Suprapubic skin (tissue), 4 donors: ENCODE measurements at regions not wholly inside any gene's neighbourhood (a gene's known extent, or its start where the extent isn't known, plus 50 kb on each side); places are given as distances from the start of the nearest gene placed in this dataset.

Experiments used
- DNase-seq, 2 donors: peaks; one replicate each; pipeline ENCODE4 v3.0.0-alpha.2; 2019; ENCODE audit warnings: low spot score in 2 of 2
- H3K27ac ChIP-seq: fragments of 200-600 bp; sonication (generic); one replicate; pipeline ENCODE4 v1.5.1; 2019
- H3K27me3 ChIP-seq: fragments of 200-600 bp; sonication (generic); one replicate; pipeline ENCODE4 v1.5.1; 2019
- H3K36me3 ChIP-seq: fragments of 200-600 bp; sonication (generic); one replicate; pipeline ENCODE4 v1.5.1; 2019
- H3K4me1 ChIP-seq: fragments of 200-600 bp; sonication (generic); one replicate; pipeline ENCODE4 v1.5.1; 2019
- H3K4me3 ChIP-seq: fragments of 200-600 bp; sonication (generic); one replicate; pipeline ENCODE4 v1.5.1; 2019; ENCODE audit warnings: mild to moderate bottlenecking
- H3K9me3 ChIP-seq: fragments of 200-600 bp; sonication (generic); one replicate; pipeline ENCODE4 v1.5.1; 2019
- EP300 ChIP-seq: sonication (generic); formaldehyde crosslinking; IDR thresholded peaks from one replicate; pipeline ENCODE4 v1.6.1; 2017; ENCODE audit warnings: antibody characterized with exemption
- POLR2A ChIP-seq, 2 donors: fragments of 450-650 bp; IDR thresholded peaks; one replicate each; pipeline ENCODE4 v1.6.1; 2017; ENCODE audit warnings: antibody characterized with exemption in 2 of 2, mild to moderate bottlenecking in 2 of 2, moderate library complexity in 2 of 2
- POLR2AphosphoS5 ChIP-seq, 3 donors: sonication (generic); formaldehyde crosslinking; IDR thresholded peaks; one replicate each; pipeline ENCODE4 v1.6.1; 2017; ENCODE audit warnings: antibody characterized with exemption in 3 of 3
- WGBS: methylation state at CpG from one replicate; pipeline ENCODE4 v1.1.5; 2018; 5-methylcytosine and 5-hydroxymethylcytosine counted together
- TF ChIP-seq, protein P1 (sequence below), 2 donors: fragments of 200-600 bp in 1 of 2; fragments of 450-650 bp in 1 of 2; sonication (generic) in 1 of 2; IDR thresholded peaks; one replicate each; pipeline ENCODE4 v1.5.1; 2016 to 2019; ENCODE audit warnings: antibody characterized with exemption in 2 of 2, mild to moderate bottlenecking in 1 of 2, moderate library complexity in 1 of 2

DNA sequence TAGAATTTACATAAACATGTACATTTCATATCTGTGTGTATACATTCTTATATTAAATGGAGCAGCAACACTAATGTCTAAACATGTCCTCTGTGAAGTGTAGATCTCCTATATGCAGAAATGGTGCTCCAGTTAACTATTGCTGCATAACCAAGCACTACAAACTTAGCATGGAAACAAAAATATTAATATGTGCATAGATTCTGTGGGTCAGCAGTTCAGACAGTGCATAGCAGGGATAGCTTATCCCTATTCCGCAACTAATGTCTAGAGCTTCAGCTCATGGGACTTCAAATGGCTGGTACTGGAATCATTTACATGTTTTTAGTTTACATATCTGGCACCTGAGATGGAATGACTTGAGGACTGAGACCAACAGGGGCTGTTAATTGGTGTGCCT is 652.1 kb downstream of the TLE4 start:
- 100% methylated on average over 1 of the region's 1 CpG for WGBS
- Histone ChIP-seq H3K4me3 (no peak overlapping the region), H3K36me3 (no peaks in the 10 kb centered on the region), H3K27ac (no peak overlapping the region), H3K27me3 (no peaks in the 10 kb centered on the region), H3K4me1 (no peaks in the 10 kb centered on the region), H3K9me3 (no peaks in the 10 kb centered on the region)
- no peak for DNase-seq
- TF ChIP-seq POLR2AphosphoS5 (IDR thresholded peaks at IDR 0.05) = no peak
- TF ChIP-seq, protein P1, sequence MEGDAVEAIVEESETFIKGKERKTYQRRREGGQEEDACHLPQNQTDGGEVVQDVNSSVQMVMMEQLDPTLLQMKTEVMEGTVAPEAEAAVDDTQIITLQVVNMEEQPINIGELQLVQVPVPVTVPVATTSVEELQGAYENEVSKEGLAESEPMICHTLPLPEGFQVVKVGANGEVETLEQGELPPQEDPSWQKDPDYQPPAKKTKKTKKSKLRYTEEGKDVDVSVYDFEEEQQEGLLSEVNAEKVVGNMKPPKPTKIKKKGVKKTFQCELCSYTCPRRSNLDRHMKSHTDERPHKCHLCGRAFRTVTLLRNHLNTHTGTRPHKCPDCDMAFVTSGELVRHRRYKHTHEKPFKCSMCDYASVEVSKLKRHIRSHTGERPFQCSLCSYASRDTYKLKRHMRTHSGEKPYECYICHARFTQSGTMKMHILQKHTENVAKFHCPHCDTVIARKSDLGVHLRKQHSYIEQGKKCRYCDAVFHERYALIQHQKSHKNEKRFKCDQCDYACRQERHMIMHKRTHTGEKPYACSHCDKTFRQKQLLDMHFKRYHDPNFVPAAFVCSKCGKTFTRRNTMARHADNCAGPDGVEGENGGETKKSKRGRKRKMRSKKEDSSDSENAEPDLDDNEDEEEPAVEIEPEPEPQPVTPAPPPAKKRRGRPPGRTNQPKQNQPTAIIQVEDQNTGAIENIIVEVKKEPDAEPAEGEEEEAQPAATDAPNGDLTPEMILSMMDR (IDR thresholded peaks at IDR 0.05) = no peak
- TF ChIP-seq EP300 = no peak
- no peak for TF ChIP-seq POLR2A (IDR thresholded peaks at IDR 0.05)

DNA sequence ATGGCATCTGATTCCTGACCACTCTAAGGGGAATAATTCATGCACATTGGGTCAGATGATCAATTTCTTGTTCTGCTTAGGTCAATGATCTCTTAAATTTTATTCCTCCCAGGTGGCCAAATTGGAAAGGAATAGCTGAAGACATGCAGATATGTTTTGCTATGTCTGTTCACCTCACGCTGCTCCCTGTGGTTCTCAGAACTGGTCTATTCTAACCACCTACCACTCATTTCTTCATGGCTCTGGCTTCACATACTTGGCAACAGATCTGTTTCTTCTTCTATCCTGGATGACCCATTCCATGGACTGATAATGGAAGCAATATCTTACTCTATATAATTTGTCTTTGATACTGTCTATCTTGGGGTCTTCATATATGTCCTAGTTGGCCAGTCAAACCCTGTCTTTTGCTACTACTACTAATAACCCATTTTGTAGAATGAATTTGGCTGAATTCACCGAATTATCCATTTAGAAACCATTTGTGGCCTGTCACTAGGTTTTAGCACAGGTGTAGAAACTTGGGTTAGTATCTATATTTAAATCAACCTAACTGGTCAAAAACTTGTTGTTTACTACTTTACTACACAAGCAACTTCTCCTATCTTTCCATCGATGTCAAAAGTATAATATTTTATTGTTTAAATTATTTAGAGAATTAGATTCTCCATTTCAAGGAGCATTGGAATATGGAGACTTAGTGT is 650.9 kb downstream of the TLE4 start:
- DNase-seq = no peak
- H3K4me3 ChIP-seq = no peak overlapping the region
- H3K9me3 ChIP-seq = no peaks in the 10 kb centered on the region
- 85% methylated on average over 3 of the region's 3 CpGs for WGBS
- no peaks in the 10 kb centered on the region for H3K4me1 ChIP-seq
- no peak overlapping the region for H3K27ac ChIP-seq
- H3K36me3 ChIP-seq = no peaks in the 10 kb centered on the region
- TF ChIP-seq, protein P1 (IDR thresholded peaks at IDR 0.05) = no peak
- TF ChIP-seq EP300 (no peak), POLR2AphosphoS5 (IDR thresholded peaks at IDR 0.05) (no peak), POLR2A (IDR thresholded peaks at IDR 0.05) (no peak)
- no peaks in the 10 kb centered on the region for H3K27me3 ChIP-seq

DNA sequence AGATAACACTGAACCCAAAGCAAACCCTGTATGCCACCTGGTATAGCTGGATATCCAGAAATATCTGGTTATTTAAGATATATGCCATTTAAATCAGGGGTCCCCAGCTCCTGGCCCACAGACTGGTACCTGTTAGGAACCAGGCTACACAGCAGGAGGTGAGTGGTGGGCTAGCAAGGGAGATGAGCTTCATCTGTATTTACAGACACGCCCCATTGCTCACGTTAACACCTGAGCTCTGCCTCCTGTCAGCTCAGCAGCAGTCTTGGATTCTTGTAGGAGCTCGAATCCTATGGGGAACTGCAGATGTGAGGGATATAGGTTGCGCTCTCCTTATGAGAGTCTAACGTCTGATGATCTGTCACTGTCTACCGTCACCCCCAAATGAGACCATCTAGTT is 646.6 kb downstream of the TLE4 start:
- TF ChIP-seq, protein P1 (IDR thresholded peaks at IDR 0.05) = no peak
- no peak for TF ChIP-seq POLR2AphosphoS5 (IDR thresholded peaks at IDR 0.05)
- TF ChIP-seq POLR2A (IDR thresholded peaks at IDR 0.05) = no peak
- no peak for TF ChIP-seq EP300
- WGBS = 75% methylated on average over 6 of the region's 6 CpGs
- H3K27ac ChIP-seq = no peak overlapping the region
- no peak for DNase-seq
- H3K36me3 ChIP-seq = no peaks in the 10 kb centered on the region
- H3K9me3 ChIP-seq = no peaks in the 10 kb centered on the region
- no peak overlapping the region for H3K4me3 ChIP-seq
- H3K4me1 ChIP-seq = no peaks in the 10 kb centered on the region
- H3K27me3 ChIP-seq = no peaks in the 10 kb centered on the region

DNA sequence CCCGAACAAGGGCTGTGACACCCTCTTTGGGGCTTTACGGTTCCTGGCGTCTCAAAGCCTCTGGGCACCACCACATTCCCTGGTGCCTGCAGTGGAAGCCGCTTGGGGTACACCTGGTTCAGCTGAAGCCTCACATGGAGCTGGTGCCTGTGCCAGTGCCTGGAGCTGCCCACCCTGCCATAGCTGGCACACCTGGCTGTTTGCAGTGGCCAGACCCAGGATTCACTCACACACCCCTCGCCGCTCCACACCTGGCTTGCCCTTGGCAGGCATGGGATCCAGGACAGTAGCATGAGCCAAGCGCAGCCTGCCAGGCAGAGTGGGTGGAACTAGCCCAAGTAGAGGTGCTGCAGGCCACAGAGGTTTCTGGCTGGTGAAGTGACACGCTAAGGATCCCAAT is 641.8 kb downstream of the TLE4 start:
- DNase-seq = no peak
- Histone ChIP-seq H3K27me3 (no peaks in the 10 kb centered on the region), H3K9me3 (peaks cover 8% of the 10 kb centered on the region), H3K36me3 (no peaks in the 10 kb centered on the region), H3K27ac (no peak overlapping the region), H3K4me3 (no peak overlapping the region), H3K4me1 (no peaks in the 10 kb centered on the region)
- no peak for TF ChIP-seq POLR2A (IDR thresholded peaks at IDR 0.05)
- 97% methylated on average over 8 of the region's 8 CpGs for WGBS

DNA sequence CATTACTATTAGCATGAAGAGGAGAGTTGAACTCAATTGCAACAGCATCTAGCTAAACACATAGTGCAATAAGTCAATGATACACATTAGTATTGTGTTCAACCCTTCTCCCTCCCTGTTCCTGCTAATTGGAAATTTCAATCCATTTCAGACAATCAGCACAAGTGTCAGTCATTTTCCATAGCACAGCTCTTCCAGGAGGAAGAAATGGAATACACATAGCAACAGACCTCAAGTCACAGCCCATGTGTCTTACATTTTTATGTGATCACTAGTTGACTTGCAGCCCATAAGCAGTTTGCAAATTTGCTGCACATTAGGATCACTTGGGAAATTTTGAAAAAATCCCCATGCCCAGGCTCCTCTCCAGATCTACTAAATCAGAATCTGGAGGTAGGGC is 636.9 kb downstream of the TLE4 start:
- Histone ChIP-seq H3K36me3 (no peaks in the 10 kb centered on the region), H3K27ac (no peak overlapping the region), H3K27me3 (no peaks in the 10 kb centered on the region), H3K4me1 (no peaks in the 10 kb centered on the region), H3K4me3 (no peak overlapping the region), H3K9me3 (peaks cover 8% of the 10 kb centered on the region)
- DNase-seq = no peak
- TF ChIP-seq POLR2A (IDR thresholded peaks at IDR 0.05) (no peak), EP300 (no peak), POLR2AphosphoS5 (IDR thresholded peaks at IDR 0.05) (no peak)
- TF ChIP-seq, protein P1 (IDR thresholded peaks at IDR 0.05) = no peak

DNA sequence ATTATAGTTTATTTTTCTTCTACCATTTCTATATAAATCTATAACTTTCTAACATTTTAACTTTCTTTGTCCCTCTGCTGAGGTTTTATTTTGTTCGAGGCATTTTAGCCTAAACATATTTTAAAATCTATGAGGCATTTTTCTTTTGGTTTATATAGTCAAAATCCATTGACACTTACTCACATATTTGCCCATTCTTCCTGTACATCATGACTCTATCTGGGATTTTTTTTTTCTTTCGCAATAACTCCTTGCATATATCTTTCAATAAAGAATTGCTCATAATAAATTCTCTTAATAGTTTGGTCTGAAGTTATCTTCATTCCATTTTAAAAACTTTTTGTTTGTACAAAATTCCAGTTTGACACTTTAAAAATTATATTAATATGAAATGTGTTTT is 632.3 kb downstream of the TLE4 start:
- Histone ChIP-seq H3K4me3 (no peak overlapping the region), H3K36me3 (no peaks in the 10 kb centered on the region), H3K9me3 (no peaks in the 10 kb centered on the region), H3K27me3 (no peaks in the 10 kb centered on the region), H3K4me1 (no peaks in the 10 kb centered on the region), H3K27ac (no peak overlapping the region)
- WGBS = 97% methylated on average over 2 of the region's 2 CpGs
- TF ChIP-seq EP300 = no peak
- DNase-seq = no peak
